Gastrocnemius medialis (tissue), 4 donors: ENCODE measurements at regions not wholly inside any gene's neighbourhood (a gene's known extent, or its start where the extent isn't known, plus 50 kb on each side); places are given as distances from the start of the nearest gene placed in this dataset.

Experiments used
- ATAC-seq, 2 donors: fragments of 150-250 bp; one replicate each; pipeline ENCODE4 v1.9.1; 2016
- DNase-seq, 2 donors: peaks; one replicate each; pipeline ENCODE4 v3.0.0-alpha.2; 2019
- H3K27ac ChIP-seq, 4 donors: fragments of 200-600 bp; sonication (generic); 1 replicate in 1 of 4; 2 replicates in 3 of 4; pipeline ENCODE4 v1.5.1; 2016 to 2018; ENCODE audit warnings: mild to moderate bottlenecking in 2 of 4, moderate library complexity in 1 of 4
- H3K27me3 ChIP-seq, 3 donors: fragments of 200-600 bp; sonication (generic) in 2 of 3; 1 replicate in 1 of 3; 2 replicates in 2 of 3; pipeline versions ENCODE4 v1.5.1 to v1.6.0; 2016 to 2019; ENCODE audit warnings: mild to moderate bottlenecking in 1 of 3, moderate library complexity in 1 of 3
- H3K36me3 ChIP-seq, 2 donors: fragments of 200-600 bp; sonication (generic) in 1 of 2; one replicate each; pipeline ENCODE4 v1.5.1; 2017 to 2018
- H3K4me1 ChIP-seq, 2 donors: fragments of 200-600 bp; sonication (generic) in 1 of 2; one replicate each; pipeline ENCODE4 v1.5.1; 2016 to 2017; ENCODE audit warnings: mild to moderate bottlenecking in 2 of 2
- H3K4me3 ChIP-seq, 4 donors: fragments of 200-600 bp; sonication (generic) in 3 of 4; 1 replicate in 1 of 4; 2 replicates in 3 of 4; pipeline ENCODE4 v1.5.1; 2016 to 2019; ENCODE audit warnings: mild to moderate bottlenecking in 2 of 4
- H3K9me3 ChIP-seq, 3 donors: fragments of 200-600 bp; sonication (generic) in 2 of 3; 1 replicate in 1 of 3; 2 replicates in 2 of 3; pipeline ENCODE4 v1.5.1; 2016 to 2019
- CTCF ChIP-seq, 5 experiments: fragments of 450-650 bp in 3 of 5; fragments of 200-600 bp in 2 of 5; sonication (generic) in 2 of 5; IDR thresholded peaks in 4 of 5; conservative IDR thresholded peaks in 1 of 5; 1 replicate in 4 of 5; 2 replicates in 1 of 5; pipeline ENCODE4 v1.5.1; 2016 to 2019; ENCODE audit warnings: antibody characterized with exemption in 5 of 5, mild to moderate bottlenecking in 3 of 5, moderate library complexity in 3 of 5
- POLR2A ChIP-seq, 2 donors: fragments of 450-650 bp; IDR thresholded peaks; one replicate each; pipeline ENCODE4 v1.6.1; 2017; ENCODE audit warnings: antibody characterized with exemption in 2 of 2, mild to moderate bottlenecking in 2 of 2, moderate library complexity in 2 of 2
- in situ Hi-C, 4 donors: fragments of 200-750 bp; cut with MboI; loops; one replicate each; pipeline versions ENCODE4 v1.15.0 to v1.8.0; 2017; ENCODE audit warnings: low sequenced_read_pairs in 4 of 4
- intact Hi-C: fragments of 100-400 bp; cut with DNase I; formaldehyde crosslinking; loops from one replicate; pipeline ENCODE4 v1.15.1; 2023; ENCODE audit warnings: low total_unique reads

- Histone ChIP-seq H3K27ac (no peak overlapping the region), H3K4me1 (no peaks in the 10 kb centered on the region), H3K4me3 (no peak overlapping the region), H3K9me3 (no peaks in the 10 kb centered on the region), H3K36me3 (no peaks in the 10 kb centered on the region), H3K27me3 (no peaks in the 10 kb centered on the region)
- TF ChIP-seq POLR2A (IDR thresholded peaks at IDR 0.05) (no peak), CTCF (IDR thresholded peaks at IDR 0.05 in 4 of 5, conservative IDR thresholded peaks at IDR 0.05 in 1 of 5) (no peak)
- intact Hi-C loops (no loop called here), in situ Hi-C loops (no loop called here)
- ATAC-seq (no peak), DNase-seq (no peak)
These were observed 629.6 kb upstream of the FANCL start for GRCh38 chr2:58870704-58871103.

- intact Hi-C loops (no loop called here), in situ Hi-C loops (no loop called here)
- H3K4me1 ChIP-seq, result no peaks in the 10 kb centered on the region
- no peaks in the 10 kb centered on the region for H3K36me3 ChIP-seq
- H3K9me3 ChIP-seq, result no peaks in the 10 kb centered on the region
- DNase-seq, result no peak
- ATAC-seq, result no peak
- H3K4me3 ChIP-seq, result no peak overlapping the region
- TF ChIP-seq CTCF (IDR thresholded peaks at IDR 0.05 in 4 of 5, conservative IDR thresholded peaks at IDR 0.05 in 1 of 5), result no peak
- no peak for TF ChIP-seq POLR2A (IDR thresholded peaks at IDR 0.05)
- no peaks in the 10 kb centered on the region for H3K27me3 ChIP-seq
- H3K27ac ChIP-seq, result no peak overlapping the region
These were observed 625.8 kb upstream of the FANCL start for GRCh38 chr2:58866946-58867345.

- intact Hi-C loops, result no loop called here
- DNase-seq, result no peak
- Histone ChIP-seq H3K27ac (no peak overlapping the region), H3K4me3 (no peak overlapping the region), H3K4me1 (no peaks in the 10 kb centered on the region), H3K27me3 (no peaks in the 10 kb centered on the region), H3K36me3 (no peaks in the 10 kb centered on the region), H3K9me3 (no peaks in the 10 kb centered on the region)
- ATAC-seq, result no peak
- TF ChIP-seq POLR2A (IDR thresholded peaks at IDR 0.05) (no peak), CTCF (IDR thresholded peaks at IDR 0.05 in 4 of 5, conservative IDR thresholded peaks at IDR 0.05 in 1 of 5) (no peak)
- in situ Hi-C loops, result no loop called here
These were observed 625.4 kb upstream of the FANCL start for GRCh38 chr2:58866527-58866926.

GRCh38 chr2:58866040-58866439, 624.9 kb upstream of the FANCL start:
- Histone ChIP-seq H3K27me3 (no peaks in the 10 kb centered on the region), H3K27ac (no peak overlapping the region), H3K4me1 (no peaks in the 10 kb centered on the region), H3K36me3 (no peaks in the 10 kb centered on the region), H3K9me3 (no peaks in the 10 kb centered on the region), H3K4me3 (no peak overlapping the region)
- TF ChIP-seq CTCF (IDR thresholded peaks at IDR 0.05 in 4 of 5, conservative IDR thresholded peaks at IDR 0.05 in 1 of 5), result no peak
- no peak for TF ChIP-seq POLR2A (IDR thresholded peaks at IDR 0.05)
- in situ Hi-C loops (no loop called here), intact Hi-C loops (no loop called here)
- ATAC-seq (no peak), DNase-seq (no peak)

DNA sequence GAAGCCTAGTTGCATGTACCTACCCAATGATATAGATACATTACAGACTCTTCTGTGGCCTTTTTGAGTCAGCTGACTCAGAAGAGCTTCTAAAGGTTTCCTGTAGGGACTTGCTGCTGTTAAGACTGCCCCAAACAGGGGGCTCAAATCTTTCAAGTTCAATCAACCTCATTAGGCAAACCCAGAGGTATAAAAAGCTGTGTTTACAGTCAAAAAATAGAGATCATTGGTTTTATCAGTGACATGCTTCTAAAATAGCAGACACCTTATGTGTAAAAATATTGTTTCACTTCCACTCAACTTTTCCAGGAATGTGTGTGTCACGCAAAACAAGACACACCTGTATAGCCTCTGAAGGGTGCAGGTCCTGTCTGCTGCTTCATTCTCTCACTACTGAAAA, 624.3 kb upstream of the FANCL start:
- H3K4me3 ChIP-seq, result no peak overlapping the region
- H3K27ac ChIP-seq, result no peak overlapping the region
- no peaks in the 10 kb centered on the region for H3K36me3 ChIP-seq
- H3K4me1 ChIP-seq, result no peaks in the 10 kb centered on the region
- intact Hi-C loops, result no loop called here
- DNase-seq (no peak), ATAC-seq (no peak)
- no peaks in the 10 kb centered on the region for H3K9me3 ChIP-seq
- H3K27me3 ChIP-seq, result no peaks in the 10 kb centered on the region
- TF ChIP-seq CTCF (IDR thresholded peaks at IDR 0.05 in 4 of 5, conservative IDR thresholded peaks at IDR 0.05 in 1 of 5) (no peak), POLR2A (IDR thresholded peaks at IDR 0.05) (no peak)
- in situ Hi-C loops, result no loop called here
